Right lobe of liver (tissue), 6 donors: ENCODE measurements at regions not wholly inside any gene's neighbourhood (a gene's known extent, or its start where the extent isn't known, plus 50 kb on each side); places are given as distances from the start of the nearest gene placed in this dataset.

Source experiments
- ATAC-seq, 4 donors: fragments of 200-7000 bp; cut with Tn5 transposase; one replicate each; pipeline ENCODE4 v1.9.1; 2020; ENCODE audit warnings: mild to moderate bottlenecking in 4 of 4, moderate library complexity in 4 of 4
- DNase-seq, 3 donors: peaks; one replicate each; pipeline ENCODE4 v3.0.0-alpha.2; 2020
- H3K27ac ChIP-seq, 3 donors: fragments of 200-600 bp; one replicate each; pipeline ENCODE4 v1.8.0; 2022
- H3K27me3 ChIP-seq, 2 donors: fragments of 200-600 bp; one replicate each; pipeline ENCODE4 v1.8.0; 2022
- H3K36me3 ChIP-seq, 4 donors: fragments of 200-600 bp; sonication (generic) in 1 of 4; one replicate each; pipeline versions ENCODE4 v1.5.1 to v1.8.0; 2017 to 2022; ENCODE audit warnings: control low read depth in 1 of 4
- H3K4me1 ChIP-seq, 4 donors: fragments of 200-600 bp; sonication (generic) in 1 of 4; one replicate each; pipeline versions ENCODE4 v1.5.1 to v1.8.0; 2017 to 2022; ENCODE audit warnings: control low read depth in 1 of 4
- H3K4me3 ChIP-seq, 3 donors: fragments of 200-600 bp; one replicate each; pipeline ENCODE4 v1.8.0; 2022
- H3K9me3 ChIP-seq, 4 donors: fragments of 200-600 bp; sonication (generic) in 1 of 4; one replicate each; pipeline versions ENCODE4 v1.5.1 to v1.8.0; 2017 to 2022; ENCODE audit warnings: control low read depth in 1 of 4
- CTCF ChIP-seq, 4 donors: fragments of 200-600 bp in 3 of 4; fragments of 450-650 bp in 1 of 4; IDR thresholded peaks; one replicate each; pipeline versions ENCODE4 v1.5.1 to v1.8.0; 2016 to 2022; ENCODE audit warnings: antibody characterized with exemption in 4 of 4, mild to moderate bottlenecking in 2 of 4
- POLR2A ChIP-seq: fragments of 450-650 bp; IDR thresholded peaks from one replicate; pipeline ENCODE4 v1.6.1; 2017; ENCODE audit warnings: antibody characterized with exemption, mild to moderate bottlenecking
- WGBS: methylation state at CpG from one replicate; pipeline ENCODE4 v1.1.6; 2018; ENCODE audit warnings: low coverage, low lambda C conversion rate; ENCODE audit not compliant: insufficient coverage; ENCODE audit errors: missing lambda C conversion rate; 5-methylcytosine and 5-hydroxymethylcytosine counted together
- intact Hi-C, 2 donors: fragments of 100-400 bp; cut with DNase I; formaldehyde crosslinking; loops; one replicate each; pipeline versions ENCODE4 v1.11.2 to v1.14.1; 2022
- donor health status: DM: no; HTN: yes; CAD: no.
- donor health status: DM: no; HTN: no; CAD: no.
- donor health status: DM: no; HTN: no; CAD: no.
- donor health status: DM: no; HTN: yes; CAD: no.
- donor health status: DM: no; HTN: yes; CAD: no.

- H3K36me3 ChIP-seq: no peaks in the 10 kb centered on the region
- TF ChIP-seq CTCF (IDR thresholded peaks at IDR 0.05) (no peak), POLR2A (no peak)
Observed at GRCh38 chr5:125630237-125630636, 793.0 kb upstream of the GRAMD2B start.

GRCh38 chr5:125633523-125633922, 789.7 kb upstream of the GRAMD2B start:
- 75% methylated on average over 1 of the region's 1 CpG for WGBS
- Histone ChIP-seq H3K4me3 (no peak overlapping the region), H3K27ac (no peak overlapping the region), H3K4me1 (no peaks in the 10 kb centered on the region), H3K36me3 (no peaks in the 10 kb centered on the region), H3K27me3 (no peaks in the 10 kb centered on the region), H3K9me3 (no peaks in the 10 kb centered on the region)
- TF ChIP-seq POLR2A (no peak), CTCF (IDR thresholded peaks at IDR 0.05) (no peak)
- intact Hi-C loops: no loop called here
- DNase-seq: no peak
- ATAC-seq: no peak

More at GRCh38 chr5:125630237-125630636, 793.0 kb upstream of the GRAMD2B start:
- intact Hi-C loops: no loop called here
- Histone ChIP-seq H3K9me3 (no peaks in the 10 kb centered on the region), H3K4me3 (no peak overlapping the region), H3K27me3 (no peaks in the 10 kb centered on the region), H3K27ac (no peak overlapping the region), H3K4me1 (no peaks in the 10 kb centered on the region)
- ATAC-seq: no peak
- no peak for DNase-seq
- WGBS: 79% methylated on average over 1 of the region's 1 CpG

GRCh38 chr5:125634216-125634835, 788.9 kb upstream of the GRAMD2B start:
- Histone ChIP-seq H3K4me1 (no peaks in the 10 kb centered on the region), H3K4me3 (no peak overlapping the region), H3K27me3 (no peaks in the 10 kb centered on the region), H3K9me3 (no peaks in the 10 kb centered on the region), H3K27ac (no peak overlapping the region), H3K36me3 (no peaks in the 10 kb centered on the region)
- intact Hi-C loops: no loop called here
- WGBS: 100% methylated on average over 1 of the region's 1 CpG
- DNase-seq (no peak), ATAC-seq (no peak)
- TF ChIP-seq POLR2A (no peak), CTCF (IDR thresholded peaks at IDR 0.05) (no peak)

- 71% methylated on average over 2 of the region's 2 CpGs for WGBS
- no peak for TF ChIP-seq POLR2A
- no peak for TF ChIP-seq CTCF (IDR thresholded peaks at IDR 0.05)
- no peak for ATAC-seq
- Histone ChIP-seq H3K4me1 (no peaks in the 10 kb centered on the region), H3K27me3 (no peaks in the 10 kb centered on the region), H3K4me3 (no peak overlapping the region), H3K9me3 (no peaks in the 10 kb centered on the region), H3K36me3 (no peaks in the 10 kb centered on the region), H3K27ac (no peak overlapping the region)
- intact Hi-C loops: no loop called here
- no peak for DNase-seq
Observed at GRCh38 chr5:125639858-125640257, 783.4 kb upstream of the GRAMD2B start.

- ATAC-seq (no peak), DNase-seq (no peak)
- no peaks in the 10 kb centered on the region for H3K27me3 ChIP-seq
- no peak overlapping the region for H3K27ac ChIP-seq
- H3K4me1 ChIP-seq: no peaks in the 10 kb centered on the region
- H3K9me3 ChIP-seq: no peaks in the 10 kb centered on the region
- TF ChIP-seq CTCF (IDR thresholded peaks at IDR 0.05): no peak
- no peak for TF ChIP-seq POLR2A
- intact Hi-C loops: no loop called here
- no peaks in the 10 kb centered on the region for H3K36me3 ChIP-seq
- H3K4me3 ChIP-seq: no peak overlapping the region
- WGBS: 78% methylated on average over 2 of the region's 2 CpGs
Observed at GRCh38 chr5:125652761-125653160, 770.4 kb upstream of the GRAMD2B start.
